H1 (cell line): ENCODE measurements at regions not wholly inside any gene's neighbourhood (a gene's known extent, or its start where the extent isn't known, plus 50 kb on each side); places are given as distances from the start of the nearest gene placed in this dataset.

ENCODE experiments used
- CTCF ChIA-PET: fragments of 300-600 bp; sonication (Branson Sonifier 250); formaldehyde crosslinking; loops from one replicate; lab custom pipeline; 2021; ENCODE audit not compliant: partially characterized antibody; lab: Charles Lee
- POLR2A ChIA-PET: fragments of 300-600 bp; sonication (Branson Sonifier 250); formaldehyde crosslinking; loops from one replicate; lab custom pipeline; 2021; ENCODE audit warnings: inconsistent platforms; ENCODE audit not compliant: partially characterized antibody; lab: Charles Lee
- DNase-seq, 2 experiments: peaks; one replicate each; pipeline versions ENCODE4 v3.0.0 to v3.0.0-alpha.2; 2010 to 2022; ENCODE audit warnings: low spot score in 2 of 2, low read depth in 1 of 2, mixed read lengths in 1 of 2
- FAIRE-seq: peaks from 2 replicates; lab custom pipeline; 2011; peaks lifted over from hg19 to GRCh38; lab: Jason Lieb, UNC
- H2AFZ ChIP-seq: 2 replicates; pipeline ENCODE4 v1.8.1; 2012; ENCODE audit warnings: low read length, inconsistent platforms
- H2AK5ac ChIP-seq: 2 replicates; pipeline ENCODE4 v1.6.1; 2013; ENCODE audit warnings: low read depth, low read length
- H2BK120ac ChIP-seq: replicated peaks from 2 replicates; pipeline ENCODE3; 2013; ENCODE audit warnings: low read depth, low read length, inconsistent platforms
- H2BK12ac ChIP-seq: 2 replicates; pipeline ENCODE4 v1.6.1; 2013; ENCODE audit warnings: low read depth, low read length
- H2BK15ac ChIP-seq: 2 replicates; pipeline ENCODE4 v1.6.1; 2013; ENCODE audit warnings: low read length
- H2BK20ac ChIP-seq: 2 replicates; pipeline ENCODE4 v1.6.1; 2013; ENCODE audit warnings: low read length
- H2BK5ac ChIP-seq: 2 replicates; pipeline ENCODE4 v1.6.1; 2013; ENCODE audit warnings: low read depth, low read length
- H3K14ac ChIP-seq: 2 replicates; pipeline ENCODE4 v1.6.1; 2013; ENCODE audit warnings: inconsistent platforms; ENCODE audit not compliant: insufficient read length
- H3K18ac ChIP-seq: 2 replicates; pipeline ENCODE4 v1.6.1; 2013; ENCODE audit warnings: low read length; ENCODE audit errors: extremely low read depth
- H3K23ac ChIP-seq: 2 replicates; pipeline ENCODE4 v1.6.1; 2013; ENCODE audit warnings: inconsistent platforms; ENCODE audit not compliant: insufficient read length
- H3K23me2 ChIP-seq: 2 replicates; pipeline ENCODE4 v1.6.1; 2013; ENCODE audit warnings: low read depth, low read length
- H3K27ac ChIP-seq: 2 replicates; pipeline ENCODE4 v1.6.1; 2011; ENCODE audit warnings: low read depth, low read length, inconsistent platforms
- H3K27me3 ChIP-seq, 4 experiments: replicated peaks in 1 of 4; 1 replicate in 1 of 4; 2 replicates in 3 of 4; pipeline versions ENCODE4 v1.6.1 to v1.8.1; 2011 to 2013; ENCODE audit warnings: low read length in 3 of 4, mild to moderate bottlenecking in 3 of 4, inconsistent platforms in 2 of 4, mixed read lengths in 2 of 4, moderate library complexity in 1 of 4; ENCODE audit not compliant: control insufficient read depth in 3 of 4, insufficient read depth in 3 of 4; ENCODE audit errors: extremely low read depth in 1 of 4
- H3K36me3 ChIP-seq, 4 experiments: 2 replicates each; pipeline versions ENCODE4 v1.6.1 to v1.8.1; 2011 to 2013; ENCODE audit warnings: mild to moderate bottlenecking in 4 of 4, low read length in 3 of 4, moderate library complexity in 2 of 4, control low read depth in 1 of 4, inconsistent platforms in 1 of 4; ENCODE audit not compliant: insufficient read depth in 4 of 4, control insufficient read depth in 2 of 4
- H3K4ac ChIP-seq: replicated peaks from 2 replicates; pipeline ENCODE3; 2013; ENCODE audit warnings: low read length, low read depth, mixed read lengths, inconsistent platforms; ENCODE audit not compliant: insufficient read length
- H3K4me1 ChIP-seq, 4 experiments: replicated peaks in 1 of 4; 1 replicate in 1 of 4; 2 replicates in 3 of 4; pipeline versions ENCODE4 v1.6.1 to v1.8.1; 2011 to 2013; ENCODE audit warnings: low read length in 3 of 4, inconsistent platforms in 2 of 4, mixed read lengths in 1 of 4; ENCODE audit not compliant: insufficient read depth in 4 of 4, control insufficient read depth in 3 of 4
- H3K4me2 ChIP-seq, 2 experiments: 2 replicates each; pipeline versions ENCODE4 v1.6.1 to v1.8.1; 2011 to 2013; ENCODE audit warnings: low read depth in 2 of 2, low read length in 2 of 2, control low read depth in 1 of 2, inconsistent platforms in 1 of 2, mild to moderate bottlenecking in 1 of 2; ENCODE audit not compliant: insufficient read depth in 1 of 2
- H3K4me3 ChIP-seq, 4 experiments: fragments of 200-600, 300-600 bp in 1 of 4; sonication (generic), shearing (Covaris generic), sonication (Bioruptor Twin) in 1 of 4; 2 replicates each; pipeline versions ENCODE4 v1.5.1 to v1.8.1; 2011 to 2016; ENCODE audit warnings: low read length in 4 of 4, low read depth in 3 of 4, control low read depth in 2 of 4, inconsistent platforms in 2 of 4, mild to moderate bottlenecking in 2 of 4, mixed read lengths in 1 of 4, moderate library complexity in 1 of 4; ENCODE audit not compliant: insufficient read depth in 2 of 4; ENCODE audit errors: extremely low read depth in 1 of 4
- H3K56ac ChIP-seq: replicated peaks from 2 replicates; pipeline ENCODE3; 2013; ENCODE audit warnings: low read depth, mild to moderate bottlenecking, mixed read lengths, low read length, inconsistent platforms; ENCODE audit not compliant: insufficient read length
- H3K79me1 ChIP-seq: 2 replicates; pipeline ENCODE4 v1.6.1; 2013; ENCODE audit warnings: low read depth, low read length, control low read depth
- H3K79me2 ChIP-seq, 2 experiments: 2 replicates each; pipeline versions ENCODE4 v1.6.1 to v1.8.1; 2012 to 2013; ENCODE audit warnings: low read length in 2 of 2, mild to moderate bottlenecking in 2 of 2, inconsistent platforms in 1 of 2; ENCODE audit not compliant: insufficient read depth in 2 of 2, control insufficient read depth in 1 of 2
- H3K9ac ChIP-seq, 4 experiments: replicated peaks in 1 of 4; 1 replicate in 1 of 4; 2 replicates in 3 of 4; pipeline versions ENCODE4 v1.6.1 to v1.8.1; 2011 to 2013; ENCODE audit warnings: low read depth in 3 of 4, low read length in 3 of 4, control low read depth in 2 of 4, mild to moderate bottlenecking in 2 of 4, moderate library complexity in 2 of 4, inconsistent platforms in 1 of 4; ENCODE audit errors: extremely low read depth in 1 of 4
- H3K9me3 ChIP-seq, 2 experiments: 2 replicates each; pipeline versions ENCODE4 v1.6.1 to v1.8.1; 2012 to 2013; ENCODE audit warnings: mild to moderate bottlenecking in 2 of 2, moderate library complexity in 2 of 2, control low read depth in 1 of 2, inconsistent platforms in 1 of 2, low read depth in 1 of 2, low read length in 1 of 2, mixed read lengths in 1 of 2; ENCODE audit not compliant: insufficient read depth in 2 of 2
- H4K20me1 ChIP-seq, 2 experiments: replicated peaks in 1 of 2; 2 replicates each; pipeline versions ENCODE3 to v1.8.1; 2011 to 2013; ENCODE audit warnings: inconsistent platforms in 2 of 2, low read length in 2 of 2, mild to moderate bottlenecking in 1 of 2; ENCODE audit not compliant: insufficient read depth in 2 of 2, control insufficient read depth in 1 of 2
- H4K5ac ChIP-seq: 2 replicates; pipeline ENCODE4 v1.6.1; 2013; ENCODE audit warnings: low read length, low read depth, mixed read lengths, inconsistent platforms; ENCODE audit not compliant: insufficient read length
- H4K8ac ChIP-seq: 2 replicates; pipeline ENCODE4 v1.8.0; 2013; ENCODE audit warnings: mild to moderate bottlenecking, moderate library complexity, low read length, inconsistent platforms; ENCODE audit not compliant: insufficient read depth; ENCODE audit errors: extremely low read depth
- H4K91ac ChIP-seq: replicated peaks from 2 replicates; pipeline ENCODE3; 2013; ENCODE audit warnings: low read length, mixed read lengths, inconsistent platforms; ENCODE audit not compliant: insufficient read length
- BACH1 ChIP-seq: IDR thresholded peaks from 2 replicates; pipeline ENCODE4 v1.6.1; 2012; ENCODE audit warnings: low read length, improper control_type of control experiment
- EZH2 ChIP-seq: fragments of 200-600 bp; sonication (generic); IDR thresholded peaks from 2 replicates; pipeline ENCODE4 v1.7.1; 2012; ENCODE audit warnings: low read depth, mild to moderate bottlenecking, moderate library complexity, low read length, inconsistent platforms; ENCODE audit not compliant: severe bottlenecking
- HDAC2 ChIP-seq, 2 experiments: fragments of 300-600 bp in 1 of 2; sonication (generic) in 1 of 2; IDR thresholded peaks; 2 replicates each; pipeline ENCODE4 v1.6.1; 2011 to 2012; ENCODE audit warnings: low read depth in 2 of 2, low read length in 2 of 2, mild to moderate bottlenecking in 2 of 2, moderate library complexity in 2 of 2, borderline replicate concordance in 1 of 2, inconsistent platforms in 1 of 2
- JUN ChIP-seq: IDR thresholded peaks from 2 replicates; pipeline ENCODE4 v1.6.1; 2011; ENCODE audit warnings: low read depth, mild to moderate bottlenecking, improper control_type of control experiment, low read length
- KDM5A ChIP-seq: fragments of 200-600 bp; IDR thresholded peaks from 2 replicates; pipeline ENCODE4 v1.7.1; 2012; ENCODE audit warnings: mild to moderate bottlenecking, low read length, inconsistent platforms, mixed read lengths
- NRF1 ChIP-seq: IDR thresholded peaks from 2 replicates; pipeline ENCODE4 v1.6.1; 2011; ENCODE audit warnings: mild to moderate bottlenecking, low read depth, low read length, improper control_type of control experiment
- POLR2AphosphoS5 ChIP-seq: IDR thresholded peaks from 2 replicates; pipeline ENCODE4 v1.6.1; 2011; ENCODE audit warnings: low read depth, low read length
- SIX5 ChIP-seq: IDR thresholded peaks from 2 replicates; pipeline ENCODE4 v1.6.1; 2011; ENCODE audit warnings: mild to moderate bottlenecking, low read depth, low read length
- SP2 ChIP-seq: IDR thresholded peaks from 2 replicates; pipeline ENCODE4 v1.6.1; 2012; ENCODE audit warnings: mild to moderate bottlenecking, low read length, inconsistent platforms
- SRF ChIP-seq: IDR thresholded peaks from 2 replicates; pipeline ENCODE4 v1.6.1; 2011; ENCODE audit warnings: mild to moderate bottlenecking, low read depth, low read length, moderate library complexity
- TAF7 ChIP-seq: optimal IDR thresholded peaks from 2 replicates; pipeline ENCODE3; 2011; ENCODE audit warnings: low read depth, mild to moderate bottlenecking, inconsistent platforms, low read length, moderate library complexity, borderline replicate concordance
- WGBS, 2 experiments: shearing (Covaris generic) in 1 of 2; methylation state at CpG; one replicate each; pipeline versions ENCODE4 v1.1.6 to v1.1.7; 2013 to 2015; ENCODE audit warnings: low lambda C conversion rate in 2 of 2, mixed read lengths in 2 of 2, inconsistent platforms in 1 of 2, low coverage in 1 of 2, missing lambda C conversion rate in 1 of 2; ENCODE audit not compliant: insufficient replicate concordance in 2 of 2, insufficient coverage in 1 of 2, insufficient read length in 1 of 2; ENCODE audit errors: extremely low coverage in 1 of 2, missing lambda C conversion rate in 1 of 2; 5-methylcytosine and 5-hydroxymethylcytosine counted together
- TF ChIP-seq, protein P1 (sequence below): IDR thresholded peaks from 2 replicates; pipeline ENCODE4 v1.6.1; 2012; ENCODE audit warnings: inconsistent platforms

DNA sequence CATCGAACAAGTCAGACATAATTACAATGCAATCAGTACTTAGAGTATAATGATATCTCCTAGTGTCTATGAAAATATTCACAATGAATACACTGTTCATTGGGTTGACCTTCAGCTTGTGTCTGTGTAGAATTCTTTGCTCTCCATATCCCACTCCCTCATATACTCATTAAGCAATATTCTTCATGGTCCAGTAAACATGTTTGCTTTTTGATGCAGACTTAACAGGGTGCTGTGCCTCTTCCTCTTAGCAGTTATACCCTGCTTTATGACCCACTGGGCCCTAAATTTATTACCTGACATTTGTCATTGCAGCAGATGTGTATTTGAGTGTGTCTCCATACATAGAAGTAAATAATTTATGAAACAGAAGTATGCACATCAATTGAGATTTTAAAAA is 352.5 kb upstream of the CCDC179 start:
- H2BK5ac ChIP-seq: no peak overlapping the region
- DNase-seq: no peak
- no peak overlapping the region for H3K18ac ChIP-seq
- ChIA-PET CTCF (no interaction called here), POLR2A (interaction anchor here (0.6 kb wide), 1 partner anchor 584 kb away, joined by 3 read pairs; no protein-coding TSS in a partner anchor)
- FAIRE-seq: no peak
- H3K4me3 ChIP-seq: no peak overlapping the region
- H4K20me1 ChIP-seq: no peaks in the 10 kb centered on the region
- no peaks in the 10 kb centered on the region for H3K23me2 ChIP-seq
- H4K8ac ChIP-seq: no peak overlapping the region
- no peaks in the 10 kb centered on the region for H3K4me1 ChIP-seq
- no peak overlapping the region for H2AK5ac ChIP-seq
- WGBS, 2 experiments: 0% methylated on average over 1 of the region's 1 CpG; no CpG with 5 or more reads in 1 of the 2 experiments
- no peaks in the 10 kb centered on the region for H3K79me2 ChIP-seq
- H3K36me3 ChIP-seq: no peaks in the 10 kb centered on the region
- no peaks in the 10 kb centered on the region for H3K79me1 ChIP-seq
- H2BK20ac ChIP-seq: no peak overlapping the region
- TF ChIP-seq EZH2 (no peak), JUN (no peak), BACH1 (no peak), KDM5A (no peak), NRF1 (no peak), SIX5 (no peak), SP2 (no peak), POLR2AphosphoS5 (no peak), HDAC2 (IDR thresholded peaks at IDR 0.05; ENCODE audit: borderline replicate concordance in 1 of 2, low read depth in 2 of 2, low read length in 2 of 2) (no peak), TAF7 (no peak), SRF (no peak)
- TF ChIP-seq, protein P1, sequence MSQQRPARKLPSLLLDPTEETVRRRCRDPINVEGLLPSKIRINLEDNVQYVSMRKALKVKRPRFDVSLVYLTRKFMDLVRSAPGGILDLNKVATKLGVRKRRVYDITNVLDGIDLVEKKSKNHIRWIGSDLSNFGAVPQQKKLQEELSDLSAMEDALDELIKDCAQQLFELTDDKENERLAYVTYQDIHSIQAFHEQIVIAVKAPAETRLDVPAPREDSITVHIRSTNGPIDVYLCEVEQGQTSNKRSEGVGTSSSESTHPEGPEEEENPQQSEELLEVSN: no peak
- TF ChIP-seq, all 59 proteins: peak for 0
- Histone ChIP-seq H4K91ac (no peak overlapping the region), H3K14ac (no peak overlapping the region), H3K27ac (no peak overlapping the region), H2BK15ac (no peak overlapping the region), H3K27me3 (no peaks in the 10 kb centered on the region), H3K9me3 (no peaks in the 10 kb centered on the region), H3K9ac (no peak overlapping the region), H2AFZ (no peak overlapping the region), H4K5ac (no peak overlapping the region), H3K23ac (no peak overlapping the region), H3K4ac (no peak overlapping the region), H3K56ac (no peak overlapping the region), H2BK12ac (no peak overlapping the region), H2BK120ac (no peak overlapping the region), H3K4me2 (no peak overlapping the region)
